HG03520 (cell line): ENCODE measurements at regions not wholly inside any gene's neighbourhood (a gene's known extent, or its start where the extent isn't known, plus 50 kb on each side); places are given as distances from the start of the nearest gene placed in this dataset.
A peak's percentile ranks its signal among the peaks of the same experiment; 100 is the strongest.

ENCODE experiments used
- ATAC-seq: cut with Tn5 transposase; IDR thresholded peaks from one replicate; pipeline ENCODE4 v1.9.1; 2021; ENCODE audit warnings: mild to moderate bottlenecking, moderate library complexity; ENCODE audit not compliant: unreplicated experiment

- ATAC-seq = no peak
These were observed 57.0 kb downstream of the PHLDA1 start for GRCh38 chr12:75974323-75975187.

- ATAC-seq = no peak
These were observed 60.3 kb downstream of the PHLDA1 start for GRCh38 chr12:75971253-75971652.

GRCh38 chr12:75970310-75970709 lies 61.3 kb downstream of the PHLDA1 start:
- ATAC-seq = no peak

- ATAC-seq = no peak
These were observed 61.8 kb downstream of the PHLDA1 start for GRCh38 chr12:75969768-75970167.

- no peak for ATAC-seq
These were observed 65.9 kb downstream of the PHLDA1 start for GRCh38 chr12:75965661-75966060.

- peak; percentile 50 for ATAC-seq
These were observed 67.4 kb downstream of the PHLDA1 start for GRCh38 chr12:75964150-75964549.

- no peak for ATAC-seq
These were observed 69.7 kb downstream of the PHLDA1 start for GRCh38 chr12:75961878-75962277.

- ATAC-seq = no peak
These were observed 70.5 kb downstream of the PHLDA1 start for GRCh38 chr12:75960954-75961661.

- ATAC-seq = peak; percentile 47
These were observed 71.3 kb downstream of the PHLDA1 start for GRCh38 chr12:75960086-75960910.

GRCh38 chr12:75959506-75959905 lies 72.1 kb downstream of the PHLDA1 start:
- no peak for ATAC-seq

GRCh38 chr12:75959060-75959459 lies 72.5 kb downstream of the PHLDA1 start:
- ATAC-seq = no peak

GRCh38 chr12:75955251-75955650 lies 76.3 kb downstream of the PHLDA1 start:
- ATAC-seq = no peak

- no peak for ATAC-seq
These were observed 76.8 kb downstream of the PHLDA1 start for GRCh38 chr12:75954749-75955148.

GRCh38 chr12:75954041-75954440 lies 77.5 kb downstream of the PHLDA1 start:
- ATAC-seq = no peak

GRCh38 chr12:75953312-75953906 lies 78.2 kb downstream of the PHLDA1 start:
- ATAC-seq = no peak

GRCh38 chr12:75951399-75952278 lies 79.9 kb downstream of the PHLDA1 start:
- no peak for ATAC-seq

GRCh38 chr12:75947156-75947723 lies 84.3 kb downstream of the PHLDA1 start:
- no peak for ATAC-seq

- ATAC-seq = no peak
These were observed 86.0 kb downstream of the PHLDA1 start for GRCh38 chr12:75945581-75945980.

GRCh38 chr12:75944905-75945432 lies 86.6 kb downstream of the PHLDA1 start:
- ATAC-seq = no peak
